Fibroblast of pulmonary artery (primary cell): ENCODE measurements at regions not wholly inside any gene's neighbourhood (a gene's known extent, or its start where the extent isn't known, plus 50 kb on each side); places are given as distances from the start of the nearest gene placed in this dataset.

ENCODE experiments used
- DNase-seq: peaks from one replicate; pipeline ENCODE4 v3.0.0-alpha.2; 2010; ENCODE audit warnings: low read depth
- H3K4me3 ChIP-seq: replicated peaks from 2 replicates; pipeline ENCODE4 v1.5.1; 2011; ENCODE audit warnings: low read depth, mild to moderate bottlenecking, control low read depth, low read length, moderate library complexity
- TF ChIP-seq, protein P1 (sequence below): IDR thresholded peaks from 2 replicates; pipeline ENCODE4 v1.5.1; 2011; ENCODE audit warnings: mild to moderate bottlenecking, control low read depth, low read length, inconsistent platforms; ENCODE audit errors: missing control alignments

GRCh38 chr1:67888216-67889106, 55.2 kb upstream of the GNG12 start:
- TF ChIP-seq, protein P1, sequence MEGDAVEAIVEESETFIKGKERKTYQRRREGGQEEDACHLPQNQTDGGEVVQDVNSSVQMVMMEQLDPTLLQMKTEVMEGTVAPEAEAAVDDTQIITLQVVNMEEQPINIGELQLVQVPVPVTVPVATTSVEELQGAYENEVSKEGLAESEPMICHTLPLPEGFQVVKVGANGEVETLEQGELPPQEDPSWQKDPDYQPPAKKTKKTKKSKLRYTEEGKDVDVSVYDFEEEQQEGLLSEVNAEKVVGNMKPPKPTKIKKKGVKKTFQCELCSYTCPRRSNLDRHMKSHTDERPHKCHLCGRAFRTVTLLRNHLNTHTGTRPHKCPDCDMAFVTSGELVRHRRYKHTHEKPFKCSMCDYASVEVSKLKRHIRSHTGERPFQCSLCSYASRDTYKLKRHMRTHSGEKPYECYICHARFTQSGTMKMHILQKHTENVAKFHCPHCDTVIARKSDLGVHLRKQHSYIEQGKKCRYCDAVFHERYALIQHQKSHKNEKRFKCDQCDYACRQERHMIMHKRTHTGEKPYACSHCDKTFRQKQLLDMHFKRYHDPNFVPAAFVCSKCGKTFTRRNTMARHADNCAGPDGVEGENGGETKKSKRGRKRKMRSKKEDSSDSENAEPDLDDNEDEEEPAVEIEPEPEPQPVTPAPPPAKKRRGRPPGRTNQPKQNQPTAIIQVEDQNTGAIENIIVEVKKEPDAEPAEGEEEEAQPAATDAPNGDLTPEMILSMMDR: no peak
- no peak overlapping the region for H3K4me3 ChIP-seq
- DNase-seq: peak; percentile 25

- no peak for DNase-seq
These were observed 53.9 kb upstream of the GNG12 start for GRCh38 chr1:67887146-67887545.

GRCh38 chr1:67886076-67886475, 52.8 kb upstream of the GNG12 start:
- DNase-seq: no peak
- TF ChIP-seq, protein P1: no peak

More at GRCh38 chr1:67887146-67887545, 53.9 kb upstream of the GNG12 start:
- H3K4me3 ChIP-seq: no peak overlapping the region
- TF ChIP-seq, protein P1: no peak

GRCh38 chr1:67883069-67883468, 49.8 kb upstream of the GNG12 start:
- DNase-seq: peak; percentile 74
- no peak overlapping the region for H3K4me3 ChIP-seq
- TF ChIP-seq, protein P1: no peak

More at GRCh38 chr1:67886076-67886475, 52.8 kb upstream of the GNG12 start:
- no peak overlapping the region for H3K4me3 ChIP-seq
